MM.1S (cell line): ENCODE measurements at regions not wholly inside any gene's neighbourhood (a gene's known extent, or its start where the extent isn't known, plus 50 kb on each side); places are given as distances from the start of the nearest gene placed in this dataset.

ENCODE experiments used
- DNase-seq: peaks from one replicate; pipeline ENCODE4 v3.0.0-alpha.2; 2015
- H2AFZ ChIP-seq: fragments of 300-600 bp; sonication (generic); 2 replicates; pipeline ENCODE4 v1.6.0; 2016; ENCODE audit warnings: antibody characterized with exemption, low read length
- H3F3A ChIP-seq: fragments of 300-600 bp; sonication (generic); 2 replicates; pipeline ENCODE4 v1.6.1; 2016; ENCODE audit warnings: mild to moderate bottlenecking, antibody characterized with exemption, low read length, moderate library complexity, mixed read lengths; ENCODE audit not compliant: insufficient read depth
- H3K27ac ChIP-seq: fragments of 300-600 bp; sonication (generic); 2 replicates; pipeline ENCODE4 v1.5.1; 2016; ENCODE audit warnings: mild to moderate bottlenecking, low read length
- H3K27me3 ChIP-seq: fragments of 300-600 bp; sonication (generic); replicated peaks from 2 replicates; pipeline ENCODE4 v1.6.0; 2016; ENCODE audit warnings: low read length; ENCODE audit not compliant: insufficient read depth
- H3K36me3 ChIP-seq: fragments of 300-600 bp; sonication (generic); replicated peaks from 2 replicates; pipeline ENCODE4 v1.6.1; 2016; ENCODE audit warnings: mild to moderate bottlenecking, low read length, mixed read lengths; ENCODE audit not compliant: insufficient read depth
- H3K4me1 ChIP-seq: fragments of 300-600 bp; sonication (generic); 2 replicates; pipeline ENCODE4 v1.6.1; 2016; ENCODE audit warnings: low read length, mixed read lengths
- H3K4me2 ChIP-seq: fragments of 300-600 bp; sonication (generic); 2 replicates; pipeline ENCODE4 v1.6.0; 2016; ENCODE audit warnings: low read depth, low read length
- H3K4me3 ChIP-seq: fragments of 300-600 bp; sonication (generic); 2 replicates; pipeline ENCODE4 v1.5.1; 2016; ENCODE audit warnings: low read length, mixed read lengths
- H3K79me2 ChIP-seq: fragments of 300-600 bp; sonication (generic); 2 replicates; pipeline ENCODE4 v1.6.1; 2016; ENCODE audit warnings: mixed run types, low read length, mixed read lengths
- H3K9ac ChIP-seq: fragments of 300-600 bp; sonication (generic); 2 replicates; pipeline ENCODE4 v1.6.1; 2016; ENCODE audit warnings: low read length, mixed read lengths
- H3K9me2 ChIP-seq: fragments of 300-600 bp; sonication (generic); replicated peaks from 2 replicates; pipeline ENCODE4 v1.6.1; 2016; ENCODE audit warnings: mild to moderate bottlenecking, low read length, mixed read lengths; ENCODE audit not compliant: insufficient read depth
- H3K9me3 ChIP-seq: fragments of 300-600 bp; sonication (generic); replicated peaks from 2 replicates; pipeline ENCODE4 v1.6.1; 2016; ENCODE audit warnings: mild to moderate bottlenecking, low read length, mixed read lengths; ENCODE audit not compliant: insufficient read depth
- H4K20me1 ChIP-seq: fragments of 300-600 bp; sonication (generic); 2 replicates; pipeline ENCODE4 v1.6.1; 2016; ENCODE audit warnings: mild to moderate bottlenecking, low read length, moderate library complexity, mixed read lengths; ENCODE audit not compliant: insufficient read depth
- EZH2 ChIP-seq: fragments of 300-600 bp; sonication (generic); optimal IDR thresholded peaks from 2 replicates; pipeline ENCODE3; 2017; ENCODE audit warnings: low read depth, mild to moderate bottlenecking, antibody characterized with exemption, low read length, mixed read lengths
- EZH2phosphoT487 ChIP-seq: fragments of 300-600 bp; sonication (generic); IDR thresholded peaks from 2 replicates; pipeline ENCODE4 v1.6.1; 2018; ENCODE audit warnings: antibody characterized with exemption, low read length
- TF ChIP-seq, protein P1 (sequence below): fragments of 300-600 bp; sonication (generic); IDR thresholded peaks from 2 replicates; pipeline ENCODE4 v1.5.1; 2016; ENCODE audit warnings: antibody characterized with exemption, low read length, mixed read lengths

DNA sequence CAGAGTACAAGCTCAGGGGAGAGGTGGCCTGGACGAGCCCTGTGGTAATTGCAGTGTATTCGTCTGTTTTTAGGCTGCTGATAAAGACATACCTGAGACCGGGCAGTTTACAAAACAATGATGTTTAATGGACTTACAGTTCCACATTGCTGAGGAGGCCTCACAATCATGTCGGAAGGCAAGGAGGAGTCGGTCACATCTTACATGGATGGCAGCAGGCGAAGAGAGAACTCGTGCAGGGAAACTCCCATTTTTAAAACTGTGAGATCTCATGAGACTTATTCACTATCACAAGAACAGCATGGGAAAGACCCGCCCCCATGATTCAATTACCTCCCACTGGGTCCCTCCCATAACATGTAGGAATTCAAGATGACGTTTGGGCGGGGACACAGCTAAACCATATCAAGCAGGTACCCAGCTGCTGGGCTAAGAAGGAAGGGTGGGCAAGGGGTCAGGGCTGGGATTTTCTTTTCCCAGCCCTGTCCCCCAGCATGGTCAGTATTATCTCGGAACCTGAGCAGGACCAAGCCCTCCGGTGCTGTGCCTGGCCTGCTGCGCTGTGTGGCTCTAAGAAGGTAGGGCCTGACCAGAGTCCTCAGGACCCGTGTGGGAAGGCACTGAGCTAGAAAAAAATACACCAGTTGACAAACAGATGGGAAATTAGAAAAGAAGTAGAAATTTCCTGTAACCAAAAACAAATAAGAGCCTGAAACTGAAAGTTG, 78.6 kb upstream of the SH3BP4 start:
- Histone ChIP-seq H3K9ac (no peak overlapping the region), H4K20me1 (no peaks in the 10 kb centered on the region), H3K27me3 (no peaks in the 10 kb centered on the region), H3F3A (no peaks in the 10 kb centered on the region), H3K36me3 (no peaks in the 10 kb centered on the region), H3K79me2 (no peaks in the 10 kb centered on the region), H3K4me2 (no peak overlapping the region), H3K27ac (no peak overlapping the region), H3K4me3 (no peak overlapping the region), H3K9me2 (no peaks in the 10 kb centered on the region), H3K9me3 (no peaks in the 10 kb centered on the region), H3K4me1 (no peaks in the 10 kb centered on the region), H2AFZ (no peak overlapping the region)
- no peak for DNase-seq
- no peak for TF ChIP-seq EZH2phosphoT487
- no peak for TF ChIP-seq EZH2
- TF ChIP-seq, protein P1, sequence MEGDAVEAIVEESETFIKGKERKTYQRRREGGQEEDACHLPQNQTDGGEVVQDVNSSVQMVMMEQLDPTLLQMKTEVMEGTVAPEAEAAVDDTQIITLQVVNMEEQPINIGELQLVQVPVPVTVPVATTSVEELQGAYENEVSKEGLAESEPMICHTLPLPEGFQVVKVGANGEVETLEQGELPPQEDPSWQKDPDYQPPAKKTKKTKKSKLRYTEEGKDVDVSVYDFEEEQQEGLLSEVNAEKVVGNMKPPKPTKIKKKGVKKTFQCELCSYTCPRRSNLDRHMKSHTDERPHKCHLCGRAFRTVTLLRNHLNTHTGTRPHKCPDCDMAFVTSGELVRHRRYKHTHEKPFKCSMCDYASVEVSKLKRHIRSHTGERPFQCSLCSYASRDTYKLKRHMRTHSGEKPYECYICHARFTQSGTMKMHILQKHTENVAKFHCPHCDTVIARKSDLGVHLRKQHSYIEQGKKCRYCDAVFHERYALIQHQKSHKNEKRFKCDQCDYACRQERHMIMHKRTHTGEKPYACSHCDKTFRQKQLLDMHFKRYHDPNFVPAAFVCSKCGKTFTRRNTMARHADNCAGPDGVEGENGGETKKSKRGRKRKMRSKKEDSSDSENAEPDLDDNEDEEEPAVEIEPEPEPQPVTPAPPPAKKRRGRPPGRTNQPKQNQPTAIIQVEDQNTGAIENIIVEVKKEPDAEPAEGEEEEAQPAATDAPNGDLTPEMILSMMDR, result no peak

DNA sequence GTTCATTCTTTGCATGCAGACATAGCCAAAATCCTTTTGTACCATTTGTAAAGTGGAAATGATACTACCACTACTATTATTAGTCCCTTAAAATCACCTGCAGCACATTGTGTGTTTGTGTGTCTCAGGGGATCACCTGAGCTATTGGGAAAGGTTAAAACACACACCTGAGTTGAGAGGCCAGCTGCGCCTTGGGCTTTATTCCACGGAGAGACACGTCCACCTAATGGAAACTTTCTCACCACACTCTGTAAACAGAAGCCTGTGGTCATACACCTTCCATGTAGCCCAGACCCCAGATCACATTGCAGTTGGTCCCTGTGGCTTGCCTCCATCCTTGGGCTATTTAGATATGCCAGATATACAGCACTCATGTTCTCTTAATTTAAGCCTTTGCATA, 81.8 kb upstream of the SH3BP4 start:
- Histone ChIP-seq H3K4me3 (no peak overlapping the region), H3K36me3 (no peaks in the 10 kb centered on the region), H3K27me3 (no peaks in the 10 kb centered on the region), H3K9me2 (no peaks in the 10 kb centered on the region), H3K27ac (no peak overlapping the region), H3K79me2 (no peaks in the 10 kb centered on the region), H4K20me1 (no peaks in the 10 kb centered on the region), H3K4me1 (no peaks in the 10 kb centered on the region), H3F3A (no peaks in the 10 kb centered on the region), H3K9me3 (no peaks in the 10 kb centered on the region), H2AFZ (no peak overlapping the region), H3K4me2 (no peak overlapping the region), H3K9ac (no peak overlapping the region)
- TF ChIP-seq, protein P1, result no peak
- no peak for TF ChIP-seq EZH2phosphoT487
- TF ChIP-seq EZH2, result no peak
- no peak for DNase-seq

DNA sequence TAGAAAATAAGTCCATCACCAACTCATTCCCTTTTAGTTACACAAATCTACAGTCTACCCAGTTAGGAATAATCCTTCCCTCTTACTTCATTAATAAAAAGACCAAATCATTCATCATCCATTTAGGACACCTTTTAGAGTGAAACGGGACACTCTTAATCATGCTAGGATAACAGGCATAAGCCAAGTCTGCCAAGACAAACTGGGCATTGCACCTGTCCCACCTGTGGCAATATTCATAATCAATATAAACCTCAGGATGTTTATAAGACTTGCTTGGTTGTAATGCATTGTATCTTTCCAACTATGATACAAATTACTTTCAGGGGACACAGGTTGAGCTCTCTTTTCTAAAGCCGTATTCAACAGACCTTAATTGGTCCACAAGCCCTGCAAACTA, 82.7 kb upstream of the SH3BP4 start:
- Histone ChIP-seq H3F3A (no peaks in the 10 kb centered on the region), H3K4me2 (no peak overlapping the region), H3K9ac (no peak overlapping the region), H3K27me3 (no peaks in the 10 kb centered on the region), H3K36me3 (no peaks in the 10 kb centered on the region), H3K9me2 (no peaks in the 10 kb centered on the region), H4K20me1 (no peaks in the 10 kb centered on the region), H2AFZ (no peak overlapping the region), H3K4me1 (no peaks in the 10 kb centered on the region), H3K4me3 (no peak overlapping the region), H3K79me2 (no peaks in the 10 kb centered on the region), H3K9me3 (no peaks in the 10 kb centered on the region), H3K27ac (no peak overlapping the region)
- TF ChIP-seq EZH2phosphoT487, result no peak
- TF ChIP-seq, protein P1, result no peak
- TF ChIP-seq EZH2, result no peak
- DNase-seq, result no peak
